Fibroblast of skin of right quadriceps (primary cell): ENCODE measurements at regions not wholly inside any gene's neighbourhood (a gene's known extent, or its start where the extent isn't known, plus 50 kb on each side); places are given as distances from the start of the nearest gene placed in this dataset.
A peak's percentile ranks its signal among the peaks of the same experiment; 100 is the strongest.

Source experiments
- DNase-seq: peaks from one replicate; pipeline ENCODE4 v3.0.0-alpha.2; 2013

DNA sequence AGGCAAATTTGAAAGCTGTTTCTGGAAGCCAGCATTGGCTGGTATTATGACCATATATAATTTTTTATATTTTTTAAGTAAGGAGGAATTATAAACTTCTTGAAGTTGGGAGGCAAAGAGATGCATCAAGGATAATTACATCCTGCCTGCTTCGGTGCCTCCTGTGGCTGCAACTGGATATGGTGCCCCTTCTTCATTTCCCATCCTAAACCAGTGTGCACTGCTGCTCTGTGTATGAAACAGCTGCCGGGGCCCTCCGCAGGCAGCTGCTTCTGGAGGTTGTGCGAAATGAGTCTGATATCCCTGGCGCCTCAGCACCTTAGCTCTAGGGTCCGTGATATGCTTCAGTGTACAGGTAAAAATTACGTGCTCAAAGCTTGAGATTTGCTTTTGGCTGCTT, 304.2 kb downstream of the ENC1 start:
- DNase-seq = no peak

DNA sequence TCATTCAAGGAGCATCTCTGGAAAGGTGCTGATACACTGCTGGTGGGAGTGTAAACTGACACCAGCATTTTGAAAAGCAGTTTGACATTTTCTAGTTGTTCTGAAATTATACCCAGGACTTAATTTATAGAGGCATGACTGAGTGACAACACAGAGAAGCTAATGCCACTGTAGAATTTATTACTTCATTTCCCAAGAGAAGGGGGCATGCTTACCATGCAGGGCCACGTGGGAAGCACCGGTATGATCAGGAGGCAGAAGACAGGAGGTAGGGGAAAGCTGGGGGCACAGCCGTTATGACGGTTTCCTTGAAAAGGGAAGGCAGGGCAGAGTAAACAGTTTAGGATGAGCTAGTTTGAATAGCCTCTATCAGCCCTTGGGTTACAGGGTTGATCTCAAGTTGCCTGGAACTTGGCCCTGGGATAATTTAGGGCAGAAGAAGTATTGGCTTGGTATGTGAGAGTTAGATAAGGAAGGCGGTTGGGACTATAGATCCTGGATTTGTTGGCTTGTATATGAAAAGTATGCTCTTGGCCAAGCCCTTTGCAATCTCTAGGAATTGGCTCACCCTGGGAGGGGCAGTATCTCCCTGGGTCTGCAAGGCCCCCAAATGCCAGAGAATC, 305.7 kb downstream of the ENC1 start:
- no peak for DNase-seq

DNA sequence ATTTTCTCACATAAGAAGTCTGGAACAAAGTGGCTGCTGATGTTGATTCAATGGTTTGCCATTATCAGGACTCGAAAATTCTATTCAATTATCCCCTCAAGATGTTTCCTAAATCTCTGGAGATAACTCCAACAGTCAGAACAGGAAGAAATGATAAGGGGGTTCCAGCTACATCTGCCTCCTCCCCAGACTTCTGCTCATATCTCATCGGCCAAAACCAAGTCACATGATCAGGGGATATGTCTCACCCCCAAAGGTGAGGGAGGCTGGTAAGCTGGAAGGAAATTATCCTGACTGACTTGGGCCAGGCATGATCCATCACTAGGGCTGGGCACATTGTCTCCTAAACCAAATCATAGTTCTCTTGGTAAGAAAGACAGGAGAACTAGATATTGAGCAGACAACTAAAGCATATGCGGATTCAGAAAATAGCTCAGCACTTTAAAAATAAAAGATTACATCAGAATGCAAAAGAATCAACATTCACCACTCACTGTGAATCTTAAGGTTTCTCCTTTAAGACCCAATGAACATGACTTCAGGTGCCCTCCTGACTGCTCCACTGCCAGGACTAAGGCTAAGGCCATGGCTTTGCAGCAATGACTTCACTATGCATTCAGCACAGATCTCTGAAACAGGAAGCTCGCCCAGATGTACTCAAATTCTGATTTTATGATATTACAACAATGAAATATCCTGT, 306.3 kb downstream of the ENC1 start:
- DNase-seq = no peak

DNA sequence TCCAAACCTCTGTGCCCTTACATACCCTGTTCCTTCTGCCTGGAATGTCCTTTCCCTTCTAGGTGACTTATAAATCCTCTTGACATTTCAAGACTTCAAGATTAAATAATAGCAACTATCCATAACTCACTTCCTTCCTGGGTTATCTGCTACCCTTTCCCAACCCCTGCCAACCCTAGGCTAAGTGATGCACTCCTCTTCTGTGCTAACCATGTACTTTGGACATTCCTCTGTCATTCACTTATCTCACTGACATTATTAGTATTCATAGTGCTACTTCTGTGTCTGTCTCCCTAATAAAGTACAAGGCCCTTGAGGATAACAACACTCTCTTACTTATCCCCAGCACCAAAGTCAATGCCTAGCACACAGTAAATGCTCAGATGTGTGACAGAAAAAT, 307.1 kb downstream of the ENC1 start:
- DNase-seq = no peak

DNA sequence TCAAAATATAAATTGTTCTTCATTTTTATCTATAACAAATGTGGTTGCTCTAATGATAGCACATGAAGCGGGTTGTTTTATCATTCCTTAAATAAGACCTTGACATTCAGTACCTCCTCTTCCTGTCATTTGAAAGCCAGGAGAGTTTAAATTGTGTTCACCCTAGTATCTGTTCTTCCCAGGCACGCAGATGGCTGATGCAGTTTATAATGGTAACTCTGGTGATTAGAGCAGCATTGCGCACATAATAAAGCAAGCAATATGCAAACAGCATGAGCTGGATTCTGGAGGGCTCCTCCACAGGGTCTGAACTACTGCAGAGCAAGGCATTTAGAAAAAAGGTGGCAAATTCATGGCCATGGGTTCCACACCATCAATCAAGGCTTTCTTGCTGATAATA, 307.8 kb downstream of the ENC1 start:
- no peak for DNase-seq

DNA sequence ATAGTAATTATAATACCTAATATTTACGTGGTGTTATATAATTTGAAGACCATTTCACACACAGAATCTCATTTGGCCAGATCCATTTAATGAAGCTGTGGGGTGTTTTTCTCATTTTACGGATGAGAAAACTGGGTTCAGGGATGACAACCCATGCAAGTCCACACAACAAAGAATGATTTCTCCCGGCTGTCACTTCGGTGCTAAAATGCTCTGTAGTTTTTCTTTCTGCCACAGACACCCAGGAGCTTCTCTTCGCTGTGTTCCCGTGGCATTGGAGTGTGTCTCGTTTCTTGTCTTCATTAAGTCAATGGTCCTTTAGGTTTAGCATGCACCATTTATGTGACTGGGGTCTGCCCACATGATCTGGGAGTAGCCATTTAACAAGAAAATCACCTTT, 308.5 kb downstream of the ENC1 start:
- no peak for DNase-seq

DNA sequence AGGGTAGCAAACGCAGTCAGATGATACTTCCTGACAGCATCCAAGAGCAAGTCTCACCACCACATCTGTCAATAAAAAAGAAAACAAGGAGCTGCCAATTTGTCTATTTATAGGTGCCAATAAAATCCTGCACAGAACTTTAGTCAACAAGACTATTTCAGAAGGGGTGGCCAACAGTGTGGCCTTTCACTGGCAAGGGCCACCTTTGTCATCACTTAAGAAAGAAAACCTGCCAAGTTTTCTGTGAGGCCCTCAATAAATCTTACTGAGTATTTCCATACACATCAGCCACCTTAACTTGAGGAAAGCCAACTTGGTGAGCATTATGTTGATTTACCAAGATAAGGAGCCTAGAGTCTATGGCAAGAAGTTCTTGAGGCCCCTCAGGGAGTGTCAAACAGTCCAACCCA, 312.3 kb downstream of the ENC1 start:
- no peak for DNase-seq

DNA sequence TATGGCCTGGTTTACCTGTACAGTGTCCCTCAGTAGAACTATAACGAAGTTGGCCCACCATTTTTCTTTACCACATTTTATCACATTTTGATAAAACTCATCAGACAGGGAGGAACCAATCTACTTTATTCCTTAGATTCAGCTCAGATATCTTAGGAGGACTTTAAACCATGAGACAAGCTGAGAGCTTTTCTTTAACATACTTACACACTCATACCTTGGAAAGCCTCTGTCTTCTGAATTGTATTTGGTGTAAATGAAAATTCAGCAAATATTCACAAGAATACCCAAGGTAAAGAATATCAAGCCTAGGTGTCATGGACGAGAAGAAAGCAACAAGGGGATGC, 313.2 kb downstream of the ENC1 start:
- DNase-seq = no peak

DNA sequence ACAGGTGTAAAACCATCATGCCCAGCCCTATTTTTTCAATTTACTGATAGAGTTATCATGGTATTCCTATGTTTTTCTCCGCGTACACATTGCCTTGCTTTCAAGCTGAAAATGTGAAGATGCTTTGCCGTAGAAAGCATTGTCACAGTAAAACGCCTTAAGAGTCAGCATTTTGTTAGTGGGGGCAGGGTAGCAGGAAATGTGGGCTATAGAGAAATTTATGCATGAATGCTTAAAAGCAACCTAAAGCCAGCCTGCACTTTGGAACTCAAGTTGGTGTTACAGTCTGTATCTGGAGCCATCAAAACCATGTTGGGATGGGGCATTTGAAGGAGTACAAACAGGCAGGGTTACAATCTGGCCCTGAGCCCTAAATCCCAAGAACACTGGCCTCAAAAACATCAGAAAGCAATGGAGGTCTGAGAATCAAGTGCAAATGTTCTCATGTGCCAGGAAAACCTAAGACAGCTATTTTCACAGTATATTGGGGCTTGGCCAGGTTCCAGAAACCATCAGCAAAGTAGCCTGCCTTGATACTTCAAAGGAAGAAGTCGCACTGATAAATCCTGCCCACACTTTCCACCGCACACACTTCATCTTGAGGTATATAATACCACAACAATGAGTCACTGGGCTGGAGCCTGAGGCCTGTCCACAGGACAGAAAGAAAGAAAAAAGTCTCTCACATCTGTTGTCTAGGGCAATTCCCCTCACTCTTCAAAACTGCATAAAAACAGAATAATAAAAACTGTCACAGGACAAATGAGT, 313.8 kb downstream of the ENC1 start:
- DNase-seq = peak; percentile 97

DNA sequence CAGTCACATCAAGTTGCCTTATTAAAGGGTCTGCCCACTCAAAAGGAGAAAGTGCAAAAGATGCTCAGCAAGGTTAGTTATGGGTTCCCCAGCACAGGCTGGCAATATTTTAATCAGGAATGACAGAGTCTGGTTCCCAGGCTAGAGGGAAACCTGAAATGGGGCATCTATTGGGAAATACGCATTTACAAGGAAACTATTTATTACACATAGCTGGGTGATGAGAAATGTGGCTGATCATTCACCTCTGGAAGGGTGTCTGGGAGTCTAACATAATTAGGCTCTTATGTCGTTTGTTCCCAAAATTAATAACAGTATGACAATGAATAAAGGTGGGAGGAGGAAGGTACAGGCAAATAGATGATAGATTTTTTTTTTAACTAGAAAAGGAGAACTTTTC, 314.7 kb downstream of the ENC1 start:
- peak; percentile 24 for DNase-seq

DNA sequence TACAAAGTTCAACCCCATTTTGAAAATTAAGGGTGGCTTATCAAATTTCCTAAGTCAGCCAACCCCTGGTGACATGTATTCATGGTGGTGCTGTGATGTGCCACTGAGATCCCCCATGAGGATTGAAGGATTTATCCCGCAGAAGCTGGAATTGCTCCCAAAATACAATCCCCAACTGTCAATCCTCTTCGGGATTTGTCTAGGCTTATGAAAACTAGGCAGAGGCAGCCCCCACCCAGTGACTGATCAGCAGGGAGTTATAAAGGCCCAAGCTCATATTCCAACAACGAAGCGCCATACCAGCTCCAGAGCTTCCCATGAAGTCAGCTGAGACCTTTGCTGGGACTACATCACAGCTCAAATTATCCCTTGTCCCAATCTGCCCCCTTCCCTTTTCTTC, 316.0 kb downstream of the ENC1 start:
- DNase-seq = no peak

DNA sequence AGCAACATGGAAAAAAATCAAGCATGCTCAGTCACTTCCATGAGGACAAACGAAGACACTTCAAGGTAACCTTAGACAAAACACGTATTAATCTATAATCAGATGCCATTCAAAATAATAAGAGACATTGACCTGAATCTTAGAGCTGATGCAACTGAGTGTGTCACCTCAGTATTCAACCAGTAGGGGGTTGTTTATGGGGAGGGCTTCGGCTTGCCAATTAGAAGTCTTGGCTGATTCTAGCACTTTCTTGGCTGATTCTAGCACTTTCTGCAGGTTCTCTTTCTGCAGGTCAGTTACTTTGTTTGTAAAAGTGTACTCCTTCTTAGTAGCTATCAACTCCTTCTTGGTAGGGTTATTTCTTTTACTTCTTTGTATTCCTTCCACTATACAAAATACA, 317.6 kb downstream of the ENC1 start:
- no peak for DNase-seq

DNA sequence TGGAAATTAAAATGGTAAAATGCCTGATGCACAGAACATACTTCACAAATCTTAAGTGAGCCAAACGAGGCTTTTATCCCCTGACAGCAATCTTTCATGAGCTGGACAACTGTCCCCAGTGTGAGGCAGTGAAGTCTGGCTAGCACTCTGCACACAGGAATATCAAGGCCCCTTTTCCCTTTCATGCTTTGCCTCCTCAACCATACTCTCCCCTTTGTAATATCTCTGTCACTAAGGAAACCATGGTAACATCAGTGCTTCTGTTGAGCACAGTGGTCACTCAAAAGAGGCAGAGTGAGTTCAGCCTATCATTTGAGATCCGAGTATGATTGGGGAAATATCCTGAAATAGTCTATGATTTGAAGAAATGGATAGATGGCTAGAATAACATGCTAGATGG, 318.3 kb downstream of the ENC1 start:
- no peak for DNase-seq

DNA sequence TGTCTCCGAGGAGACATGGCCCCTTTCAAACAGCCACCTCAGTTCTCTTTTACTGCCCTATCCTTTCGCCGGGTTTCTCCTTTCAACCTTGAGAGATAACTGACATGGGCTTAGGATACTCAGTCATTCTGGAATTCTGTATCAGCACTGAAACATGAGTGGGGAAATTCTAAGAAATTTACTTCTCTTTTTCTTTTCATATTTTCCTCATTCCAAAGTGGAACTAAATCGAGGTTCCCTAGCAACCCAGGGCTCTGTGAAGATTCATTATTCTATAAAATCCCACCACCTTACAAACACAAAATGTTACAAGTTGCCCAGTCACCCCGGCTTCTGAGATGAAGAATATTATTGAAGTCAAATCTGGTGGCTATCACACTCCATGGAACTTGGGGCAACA, 319.2 kb downstream of the ENC1 start:
- no peak for DNase-seq

DNA sequence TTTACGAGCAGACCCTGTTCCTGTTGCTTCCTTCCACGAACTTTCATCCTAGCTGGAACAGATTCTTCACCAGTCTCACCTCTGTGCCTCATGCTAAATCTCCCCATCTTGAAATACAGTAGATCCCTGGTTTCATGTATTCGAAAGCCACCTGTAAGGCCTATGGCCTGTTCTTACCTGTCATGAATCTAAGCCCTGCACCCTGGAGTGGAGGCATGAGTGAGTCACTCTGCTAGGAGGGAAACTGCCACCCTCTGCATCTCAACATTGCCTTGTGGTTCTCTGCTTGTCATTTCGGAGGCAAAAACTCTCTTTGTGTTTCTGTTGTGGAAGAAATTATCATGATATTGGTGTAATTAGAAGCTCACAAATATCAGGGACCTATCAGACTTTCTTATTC, 320.0 kb downstream of the ENC1 start:
- DNase-seq = no peak

DNA sequence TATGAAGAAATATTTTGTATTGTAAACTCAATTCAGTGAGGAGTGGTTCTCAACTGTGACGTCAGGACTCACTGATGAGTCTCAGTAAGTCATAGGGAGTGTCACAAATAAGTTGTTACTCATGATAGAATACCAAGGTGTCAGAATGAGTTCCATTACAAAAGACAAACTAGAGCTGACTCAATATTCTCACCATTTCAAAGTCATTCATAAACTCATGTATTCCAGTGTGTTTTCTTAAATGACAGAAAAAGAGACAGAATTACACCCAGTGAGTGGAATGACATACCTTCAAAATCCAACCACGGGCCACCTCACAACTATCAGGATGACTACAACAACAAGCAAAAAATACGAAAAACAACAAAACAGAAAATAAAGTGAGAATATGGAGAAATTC, 321.5 kb downstream of the ENC1 start:
- no peak for DNase-seq

DNA sequence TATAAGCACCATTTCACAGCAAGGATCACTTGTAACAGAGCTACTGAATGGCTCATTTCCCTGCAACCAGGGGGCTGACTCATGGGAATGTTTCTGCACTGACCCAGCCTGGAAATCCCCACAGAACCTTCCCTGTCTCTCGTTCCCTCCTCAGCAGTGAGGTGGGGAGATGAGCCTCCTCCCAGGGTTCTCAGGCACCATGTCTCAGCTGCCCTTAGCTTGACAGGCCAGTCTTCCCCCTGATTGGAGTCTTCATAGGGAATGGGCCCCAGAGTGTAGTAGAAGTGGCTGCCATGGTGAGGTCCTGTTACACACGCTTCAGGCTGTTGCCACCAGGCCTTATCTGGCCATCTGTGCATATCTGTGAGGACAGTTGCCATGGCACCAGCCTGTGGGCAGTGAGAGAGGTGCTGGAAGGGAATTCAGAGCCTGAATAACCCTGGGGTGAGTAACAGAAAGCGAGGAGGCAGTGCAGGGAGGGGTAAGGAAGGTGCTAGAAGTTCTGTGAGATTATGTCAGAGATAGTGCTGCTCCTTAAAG, 324.4 kb downstream of the ENC1 start:
- DNase-seq = peak; percentile 93

DNA sequence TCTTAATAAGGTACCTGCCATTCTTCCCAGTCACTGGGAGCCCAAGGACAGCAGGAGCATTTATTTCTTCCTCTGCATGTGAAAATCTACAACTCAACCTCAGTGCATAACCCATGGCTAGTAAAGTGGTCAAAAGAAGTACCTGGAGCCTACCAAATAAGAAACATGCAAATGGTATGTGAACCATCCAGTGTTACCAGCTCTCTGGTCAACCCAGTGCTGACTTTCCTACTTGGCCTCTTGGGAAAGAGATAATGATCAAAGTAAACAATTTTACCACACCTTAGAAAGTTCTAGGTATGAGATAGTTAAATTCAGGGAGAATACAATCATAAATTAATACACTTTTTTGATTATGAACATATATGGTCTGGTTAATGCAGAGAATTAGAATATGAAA, 325.6 kb downstream of the ENC1 start:
- no peak for DNase-seq

DNA sequence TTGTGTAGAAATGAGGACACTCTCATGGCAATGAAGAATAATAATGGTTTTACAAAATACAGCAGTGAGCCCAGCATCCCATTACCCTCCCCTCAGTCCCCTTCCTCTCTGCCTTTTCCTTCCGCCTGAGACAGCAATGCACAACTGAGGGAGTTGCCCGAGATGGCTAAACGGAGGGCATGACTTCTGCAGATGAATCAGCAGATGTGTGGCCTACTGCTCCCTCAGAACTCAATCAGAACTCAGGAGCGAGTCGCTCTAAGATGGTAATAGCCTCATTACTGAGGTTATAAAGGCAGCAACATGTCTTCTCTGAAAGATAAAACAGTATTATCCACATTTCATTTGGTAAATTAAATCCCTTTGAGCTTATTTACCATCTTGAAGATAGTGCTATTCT, 326.6 kb downstream of the ENC1 start:
- DNase-seq = no peak

DNA sequence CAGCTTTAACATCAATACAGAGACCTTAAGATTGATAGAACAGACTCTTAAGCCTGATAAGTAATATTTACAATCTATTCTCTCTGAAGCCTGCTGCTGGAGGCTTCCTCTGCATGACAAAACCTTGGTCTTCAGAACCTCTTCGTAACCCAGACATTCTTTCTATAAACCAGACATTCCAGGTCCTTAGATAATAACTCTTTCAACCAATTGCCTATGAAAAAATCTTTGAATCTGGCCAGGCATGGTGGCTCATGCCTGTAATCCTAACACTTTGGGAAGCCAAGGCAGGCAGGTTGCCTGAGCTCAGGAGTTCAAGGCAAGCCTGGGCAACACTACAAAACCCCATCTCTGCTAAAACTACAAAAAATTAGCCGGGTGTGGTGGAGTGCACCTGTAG, 327.8 kb downstream of the ENC1 start:
- no peak for DNase-seq

DNA sequence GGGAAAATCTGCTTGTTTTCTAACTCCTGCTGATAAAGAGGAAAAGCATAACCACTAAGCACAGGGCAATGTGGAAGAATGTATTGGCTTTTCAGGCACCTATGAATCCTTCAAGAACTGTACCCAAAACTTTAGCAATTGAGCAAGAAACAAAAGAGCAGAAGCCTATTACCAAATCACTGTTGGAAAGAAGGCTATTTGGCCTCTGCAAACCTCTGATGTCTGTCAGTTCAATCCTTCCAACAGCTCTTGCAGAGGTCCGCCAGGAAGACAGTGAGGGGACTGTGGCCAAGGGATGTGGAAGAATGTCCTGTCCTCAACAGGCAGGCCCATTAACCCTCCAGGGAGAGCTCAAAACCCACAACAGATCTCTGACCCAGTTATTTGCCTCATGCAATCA, 328.6 kb downstream of the ENC1 start:
- no peak for DNase-seq

DNA sequence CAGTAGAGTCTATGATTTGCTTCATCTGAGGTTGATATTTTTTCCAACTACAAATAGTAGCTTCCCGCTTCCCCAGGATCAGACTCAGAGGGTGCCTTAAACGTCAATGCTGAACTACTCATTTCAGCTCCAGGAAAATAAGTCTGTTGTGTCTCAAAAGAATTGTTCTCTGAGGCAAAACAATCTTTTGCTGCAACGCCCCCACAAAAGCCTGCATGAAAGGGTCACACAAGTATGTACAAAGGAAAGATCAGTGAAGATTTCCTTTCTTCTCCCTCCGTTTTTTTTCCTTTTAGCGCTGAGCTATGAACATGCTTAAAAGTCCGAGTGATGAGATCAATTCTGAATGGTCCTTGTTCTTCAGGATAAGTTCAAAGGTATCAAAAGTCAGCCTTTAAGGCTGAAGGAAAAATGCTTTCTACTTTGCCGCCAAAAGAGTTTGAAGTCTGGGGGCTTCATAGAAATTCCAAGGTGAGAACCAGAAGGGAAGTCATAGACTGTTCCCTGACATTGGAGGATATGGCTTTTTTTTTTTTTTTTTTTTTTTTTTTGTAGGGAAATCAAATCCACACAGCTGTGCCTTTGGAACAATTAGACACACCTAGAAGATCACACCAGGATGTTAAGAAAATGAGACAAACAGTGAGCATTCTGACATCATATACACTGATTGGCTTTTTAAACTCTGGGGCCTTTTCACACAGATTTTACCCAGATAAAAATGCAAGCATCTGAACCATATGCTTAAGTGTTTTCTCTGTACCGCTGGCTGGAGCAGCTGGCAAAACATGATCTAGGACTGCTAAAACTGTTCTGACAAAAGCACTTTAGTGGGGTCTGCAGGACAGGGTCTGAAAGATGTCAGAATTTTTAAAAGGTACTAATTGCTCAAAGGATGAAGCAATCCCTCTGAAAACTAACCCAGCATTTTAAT, 329.3 kb downstream of the ENC1 start:
- DNase-seq = no peak

DNA sequence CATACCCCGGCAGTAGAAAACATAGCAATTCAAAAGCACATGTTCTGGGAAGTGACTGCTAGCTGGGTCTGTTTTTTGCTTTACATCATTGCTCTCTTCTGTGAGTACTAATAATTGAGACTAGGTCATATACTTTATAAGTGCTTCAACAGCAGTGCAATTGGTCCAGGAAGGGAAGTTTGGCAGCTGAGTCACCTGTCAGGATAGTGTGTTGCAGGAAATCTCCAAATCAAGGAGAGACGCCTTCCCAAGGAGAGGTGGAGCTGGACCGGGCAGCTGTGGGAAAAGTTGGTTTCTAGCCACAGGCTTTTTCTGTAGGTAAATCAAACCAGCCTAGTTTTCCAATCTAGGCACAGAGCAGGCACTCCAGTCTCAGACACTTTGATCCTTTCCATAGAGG, 330.1 kb downstream of the ENC1 start:
- peak; percentile 45 for DNase-seq
